ENCODE measurements at regions not wholly inside any gene's neighbourhood (a gene's known extent, or its start where the extent isn't known, plus 50 kb on each side); places are given as distances from the start of the nearest gene placed in this dataset.

DNA sequence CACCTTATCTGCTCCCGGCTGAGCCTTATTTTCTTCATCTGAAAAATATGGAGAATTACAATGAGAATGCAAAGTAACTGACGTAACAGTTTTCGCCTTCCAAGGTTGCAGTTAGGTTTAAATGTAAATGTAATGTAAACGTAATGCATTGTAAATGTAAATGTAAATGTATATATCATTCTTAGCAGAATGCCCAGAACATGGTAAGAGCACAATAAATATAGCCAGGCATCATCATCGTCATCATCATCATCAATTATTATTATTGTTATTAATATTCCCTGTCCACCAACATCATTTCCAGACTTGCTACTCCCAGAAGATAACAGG, 770.0 kb downstream of the MED13L start:
- TF ChIP-seq FOXA2 (IDR thresholded peaks at IDR 0.05) (no peak), TAF1 (conservative IDR thresholded peaks at IDR 0.05) (no peak), RXRA (IDR thresholded peaks at IDR 0.05) (no peak), JUND (IDR thresholded peaks at IDR 0.05) (no peak), FOXA1 (IDR thresholded peaks at IDR 0.05) (no peak), YY1 (IDR thresholded peaks at IDR 0.05) (no peak), ZBTB33 (IDR thresholded peaks at IDR 0.05) (no peak), SP1 (IDR thresholded peaks at IDR 0.05) (no peak), EGR1 (IDR thresholded peaks at IDR 0.05; ENCODE audit: low read depth in 2 of 2) (no peak), NR2F2 (IDR thresholded peaks at IDR 0.05) (no peak), MAX (IDR thresholded peaks at IDR 0.05) (no peak), GABPA (IDR thresholded peaks at IDR 0.05 in 1 of 2, conservative IDR thresholded peaks at IDR 0.05 in 1 of 2) (no peak), HNF4G (IDR thresholded peaks at IDR 0.05) (no peak), RAD21 (IDR thresholded peaks at IDR 0.05) (no peak), HNF4A (conservative IDR thresholded peaks at IDR 0.05) (no peak)
- TF ChIP-seq, protein P1, sequence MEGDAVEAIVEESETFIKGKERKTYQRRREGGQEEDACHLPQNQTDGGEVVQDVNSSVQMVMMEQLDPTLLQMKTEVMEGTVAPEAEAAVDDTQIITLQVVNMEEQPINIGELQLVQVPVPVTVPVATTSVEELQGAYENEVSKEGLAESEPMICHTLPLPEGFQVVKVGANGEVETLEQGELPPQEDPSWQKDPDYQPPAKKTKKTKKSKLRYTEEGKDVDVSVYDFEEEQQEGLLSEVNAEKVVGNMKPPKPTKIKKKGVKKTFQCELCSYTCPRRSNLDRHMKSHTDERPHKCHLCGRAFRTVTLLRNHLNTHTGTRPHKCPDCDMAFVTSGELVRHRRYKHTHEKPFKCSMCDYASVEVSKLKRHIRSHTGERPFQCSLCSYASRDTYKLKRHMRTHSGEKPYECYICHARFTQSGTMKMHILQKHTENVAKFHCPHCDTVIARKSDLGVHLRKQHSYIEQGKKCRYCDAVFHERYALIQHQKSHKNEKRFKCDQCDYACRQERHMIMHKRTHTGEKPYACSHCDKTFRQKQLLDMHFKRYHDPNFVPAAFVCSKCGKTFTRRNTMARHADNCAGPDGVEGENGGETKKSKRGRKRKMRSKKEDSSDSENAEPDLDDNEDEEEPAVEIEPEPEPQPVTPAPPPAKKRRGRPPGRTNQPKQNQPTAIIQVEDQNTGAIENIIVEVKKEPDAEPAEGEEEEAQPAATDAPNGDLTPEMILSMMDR (IDR thresholded peaks at IDR 0.05; ENCODE audit: low read depth, low read length, missing input control), result no peak
- TF ChIP-seq, protein P2, sequence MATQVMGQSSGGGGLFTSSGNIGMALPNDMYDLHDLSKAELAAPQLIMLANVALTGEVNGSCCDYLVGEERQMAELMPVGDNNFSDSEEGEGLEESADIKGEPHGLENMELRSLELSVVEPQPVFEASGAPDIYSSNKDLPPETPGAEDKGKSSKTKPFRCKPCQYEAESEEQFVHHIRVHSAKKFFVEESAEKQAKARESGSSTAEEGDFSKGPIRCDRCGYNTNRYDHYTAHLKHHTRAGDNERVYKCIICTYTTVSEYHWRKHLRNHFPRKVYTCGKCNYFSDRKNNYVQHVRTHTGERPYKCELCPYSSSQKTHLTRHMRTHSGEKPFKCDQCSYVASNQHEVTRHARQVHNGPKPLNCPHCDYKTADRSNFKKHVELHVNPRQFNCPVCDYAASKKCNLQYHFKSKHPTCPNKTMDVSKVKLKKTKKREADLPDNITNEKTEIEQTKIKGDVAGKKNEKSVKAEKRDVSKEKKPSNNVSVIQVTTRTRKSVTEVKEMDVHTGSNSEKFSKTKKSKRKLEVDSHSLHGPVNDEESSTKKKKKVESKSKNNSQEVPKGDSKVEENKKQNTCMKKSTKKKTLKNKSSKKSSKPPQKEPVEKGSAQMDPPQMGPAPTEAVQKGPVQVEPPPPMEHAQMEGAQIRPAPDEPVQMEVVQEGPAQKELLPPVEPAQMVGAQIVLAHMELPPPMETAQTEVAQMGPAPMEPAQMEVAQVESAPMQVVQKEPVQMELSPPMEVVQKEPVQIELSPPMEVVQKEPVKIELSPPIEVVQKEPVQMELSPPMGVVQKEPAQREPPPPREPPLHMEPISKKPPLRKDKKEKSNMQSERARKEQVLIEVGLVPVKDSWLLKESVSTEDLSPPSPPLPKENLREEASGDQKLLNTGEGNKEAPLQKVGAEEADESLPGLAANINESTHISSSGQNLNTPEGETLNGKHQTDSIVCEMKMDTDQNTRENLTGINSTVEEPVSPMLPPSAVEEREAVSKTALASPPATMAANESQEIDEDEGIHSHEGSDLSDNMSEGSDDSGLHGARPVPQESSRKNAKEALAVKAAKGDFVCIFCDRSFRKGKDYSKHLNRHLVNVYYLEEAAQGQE (IDR thresholded peaks at IDR 0.05), result no peak
- TF ChIP-seq, protein P3, sequence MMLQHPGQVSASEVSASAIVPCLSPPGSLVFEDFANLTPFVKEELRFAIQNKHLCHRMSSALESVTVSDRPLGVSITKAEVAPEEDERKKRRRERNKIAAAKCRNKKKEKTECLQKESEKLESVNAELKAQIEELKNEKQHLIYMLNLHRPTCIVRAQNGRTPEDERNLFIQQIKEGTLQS (IDR thresholded peaks at IDR 0.05), result no peak
- Histone ChIP-seq H3K9ac (ENCODE audit: low read depth in 1 of 2, low read length in 2 of 2) (no peak overlapping the region), H3K27ac (ENCODE audit: low read depth in 1 of 2, low read length in 2 of 2) (no peak overlapping the region), H3K27me3 (ENCODE audit: control insufficient read depth in 4 of 4, insufficient read depth in 4 of 4, low read length in 3 of 4) (no peaks in the 10 kb centered on the region), H3K36me3 (ENCODE audit: control insufficient read depth in 4 of 4, insufficient read depth in 3 of 4, low read depth in 1 of 4, low read length in 3 of 4) (no peaks in the 10 kb centered on the region), H3K9me3 (ENCODE audit: control insufficient read depth in 4 of 4, low read length in 3 of 4) (peaks cover 0 to 2% (median 1%) of the 10 kb centered on the region in 4 donors), H3K4me3 (ENCODE audit: low read depth in 1 of 3, low read length in 3 of 3) (no peak overlapping the region), H3K4me1 (ENCODE audit: control insufficient read depth in 4 of 4, insufficient read depth in 4 of 4, low read length in 3 of 4) (no peaks in the 10 kb centered on the region)
- no peak for DNase-seq (ENCODE audit: low spot score)
- 85% methylated on average over 5 of the region's 5 CpGs for WGBS

All from liver (tissue), 8 donors.